H9 (cell line): ENCODE measurements at regions not wholly inside any gene's neighbourhood (a gene's known extent, or its start where the extent isn't known, plus 50 kb on each side); places are given as distances from the start of the nearest gene placed in this dataset.
A peak's percentile ranks its signal among the peaks of the same experiment; 100 is the strongest.

Source experiments
- DNase-seq: peaks from one replicate; pipeline ENCODE4 v3.0.0-alpha.2; 2017
- H2AFZ ChIP-seq: one replicate; pipeline ENCODE4 v1.6.1; 2013; ENCODE audit warnings: mild to moderate bottlenecking, low read length, control low read depth, moderate library complexity
- H2AK5ac ChIP-seq: 2 replicates; pipeline ENCODE4 v1.6.1; 2013; ENCODE audit warnings: low read length, control low read depth, mixed read lengths; ENCODE audit not compliant: insufficient read length
- H2BK120ac ChIP-seq: one replicate; pipeline ENCODE4 v1.6.1; 2013; ENCODE audit warnings: low read depth, mild to moderate bottlenecking, low read length, control low read depth, inconsistent platforms; ENCODE audit not compliant: poor library complexity, severe bottlenecking
- H2BK12ac ChIP-seq: 2 replicates; pipeline ENCODE4 v1.6.1; 2013; ENCODE audit warnings: low read length, control low read depth, mixed read lengths, low read depth; ENCODE audit not compliant: insufficient read length
- H2BK15ac ChIP-seq: 2 replicates; pipeline ENCODE4 v1.6.1; 2013; ENCODE audit warnings: low read depth, low read length, control low read depth
- H2BK20ac ChIP-seq: one replicate; pipeline ENCODE4 v1.6.1; 2013; ENCODE audit warnings: low read depth, mild to moderate bottlenecking, low read length, control low read depth, inconsistent platforms; ENCODE audit not compliant: poor library complexity, severe bottlenecking
- H2BK5ac ChIP-seq: 2 replicates; pipeline ENCODE4 v1.6.1; 2013; ENCODE audit warnings: low read length, control low read depth, mixed read lengths; ENCODE audit not compliant: insufficient read length
- H3K14ac ChIP-seq: 2 replicates; pipeline ENCODE4 v1.6.1; 2013; ENCODE audit warnings: low read length, control low read depth; ENCODE audit not compliant: insufficient read depth
- H3K18ac ChIP-seq: 2 replicates; pipeline ENCODE4 v1.6.1; 2013; ENCODE audit warnings: low read depth, mild to moderate bottlenecking, mixed read lengths, low read length, control low read depth; ENCODE audit not compliant: insufficient read length
- H3K23ac ChIP-seq: 2 replicates; pipeline ENCODE4 v1.6.1; 2013; ENCODE audit warnings: low read length, control low read depth, mixed read lengths, low read depth; ENCODE audit not compliant: insufficient read length
- H3K23me2 ChIP-seq: 2 replicates; pipeline ENCODE4 v1.6.1; 2013; ENCODE audit warnings: low read depth, mild to moderate bottlenecking, mixed read lengths, low read length, control low read depth; ENCODE audit not compliant: insufficient read length, poor library complexity, severe bottlenecking
- H3K27ac ChIP-seq: 2 replicates; pipeline ENCODE4 v1.5.1; 2013; ENCODE audit warnings: low read length, control low read depth, mixed read lengths, low read depth; ENCODE audit not compliant: insufficient read length
- H3K27me3 ChIP-seq: 2 replicates; pipeline ENCODE4 v1.6.1; 2013; ENCODE audit warnings: low read length, control low read depth, inconsistent platforms; ENCODE audit not compliant: insufficient read depth
- H3K4ac ChIP-seq: 2 replicates; pipeline ENCODE4 v1.6.1; 2013; ENCODE audit warnings: low read depth, mild to moderate bottlenecking, control low read depth, inconsistent platforms, low read length, moderate library complexity
- H3K4me1 ChIP-seq: 2 replicates; pipeline ENCODE4 v1.6.1; 2013; ENCODE audit warnings: low read length, control low read depth, inconsistent platforms; ENCODE audit not compliant: insufficient read depth
- H3K4me2 ChIP-seq: 2 replicates; pipeline ENCODE4 v1.6.1; 2013; ENCODE audit warnings: low read length, control low read depth, mixed read lengths; ENCODE audit not compliant: insufficient read length, insufficient read depth
- H3K56ac ChIP-seq: 2 replicates; pipeline ENCODE4 v1.6.1; 2013; ENCODE audit warnings: low read depth, mild to moderate bottlenecking, mixed read lengths, low read length, control low read depth; ENCODE audit not compliant: insufficient read length
- H3K79me1 ChIP-seq: 2 replicates; pipeline ENCODE4 v1.6.1; 2013; ENCODE audit warnings: low read depth, mild to moderate bottlenecking, moderate library complexity, low read length, control low read depth, inconsistent platforms; ENCODE audit not compliant: insufficient read depth, poor library complexity, severe bottlenecking
- H3K79me2 ChIP-seq: 2 replicates; pipeline ENCODE4 v1.6.1; 2013; ENCODE audit warnings: low read length, control low read depth, inconsistent platforms; ENCODE audit not compliant: insufficient read depth
- H3K9ac ChIP-seq: 2 replicates; pipeline ENCODE4 v1.6.1; 2013; ENCODE audit warnings: low read length, control low read depth, mixed read lengths; ENCODE audit not compliant: insufficient read length; ENCODE audit errors: extremely low read depth
- H3K9me3 ChIP-seq: one replicate; pipeline ENCODE4 v1.6.1; 2013; ENCODE audit warnings: low read depth, low read length, inconsistent platforms; ENCODE audit not compliant: control insufficient read depth
- H3T11ph ChIP-seq: one replicate; pipeline ENCODE4 v1.6.1; 2013; ENCODE audit warnings: mild to moderate bottlenecking, low read length, control low read depth, inconsistent platforms
- H4K20me1 ChIP-seq: one replicate; pipeline ENCODE4 v1.6.1; 2013; ENCODE audit not compliant: control insufficient read depth, insufficient read length, insufficient read depth
- H4K5ac ChIP-seq: 2 replicates; pipeline ENCODE4 v1.6.1; 2013; ENCODE audit warnings: low read depth, mild to moderate bottlenecking, mixed read lengths, low read length, control low read depth; ENCODE audit not compliant: insufficient read length
- H4K8ac ChIP-seq: replicated peaks from 2 replicates; pipeline ENCODE4 v1.6.1; 2013; ENCODE audit warnings: low read length, control low read depth, mixed read lengths, low read depth; ENCODE audit not compliant: insufficient read length
- H4K91ac ChIP-seq: 2 replicates; pipeline ENCODE4 v1.6.1; 2013; ENCODE audit warnings: low read depth, mild to moderate bottlenecking, moderate library complexity, mixed read lengths, low read length, control low read depth; ENCODE audit not compliant: insufficient read length
- H3K27ac Mint-ChIP-seq, 3 experiments: 2 replicates in 2 of 3; 3 replicates in 1 of 3; pipeline ENCODE4 v1.8.0; 2020 to 2021; ENCODE audit warnings: mixed read lengths in 3 of 3, mild to moderate bottlenecking in 1 of 3, moderate library complexity in 1 of 3
- H3K27me3 Mint-ChIP-seq: 2 replicates; pipeline ENCODE4 v1.8.0; 2021; ENCODE audit warnings: low read depth, mild to moderate bottlenecking, moderate library complexity, mixed read lengths
- H3K36me3 Mint-ChIP-seq, 3 experiments: 2 replicates in 2 of 3; 3 replicates in 1 of 3; pipeline ENCODE4 v1.8.0; 2020 to 2021; ENCODE audit warnings: low read depth in 3 of 3, mixed read lengths in 3 of 3; ENCODE audit not compliant: insufficient read depth in 1 of 3
- H3K4me1 Mint-ChIP-seq, 2 experiments: 2 replicates each; pipeline ENCODE4 v1.8.0; 2020; ENCODE audit warnings: mixed read lengths in 2 of 2
- H3K4me3 Mint-ChIP-seq, 2 experiments: 2 replicates in 1 of 2; 3 replicates in 1 of 2; pipeline ENCODE4 v1.8.0; 2020 to 2021; ENCODE audit warnings: mild to moderate bottlenecking in 2 of 2, mixed read lengths in 2 of 2, moderate library complexity in 1 of 2
- H3K9me3 Mint-ChIP-seq, 2 experiments: 2 replicates in 1 of 2; 3 replicates in 1 of 2; pipeline ENCODE4 v1.8.0; 2020; ENCODE audit warnings: mild to moderate bottlenecking in 2 of 2, mixed read lengths in 2 of 2, moderate library complexity in 1 of 2
- CTCF ChIP-seq: fragments of 200-600 bp; sonication (generic); conservative IDR thresholded peaks from 3 replicates; pipeline ENCODE4 v1.8.0; 2021; ENCODE audit warnings: antibody characterized with exemption, mild to moderate bottlenecking
- WGBS: extraction: QIAGEN DNeasy Blood & Tissue Kit; methylation state at CpG from one replicate; pipeline ENCODE4 v1.1.7; 2013; ENCODE audit warnings: missing lambda C conversion rate, low lambda C conversion rate, mixed read lengths; ENCODE audit not compliant: insufficient read length; ENCODE audit errors: extremely low coverage; 5-methylcytosine and 5-hydroxymethylcytosine counted together

GRCh38 chr14:27026097-27026496 lies 428.3 kb upstream of the NOVA1 start:
- Histone ChIP-seq H3K14ac (no peak overlapping the region), H3K56ac (no peak overlapping the region), H3K4me1 (no peaks in the 10 kb centered on the region), H4K8ac (no peak overlapping the region), H3K27me3 (no peaks in the 10 kb centered on the region), H3K27ac (no peak overlapping the region), H3K4me2 (no peak overlapping the region), H3K9me3 (no peaks in the 10 kb centered on the region), H2BK20ac (no peak overlapping the region), H2BK15ac (no peak overlapping the region), H3K18ac (no peak overlapping the region), H3K4ac (no peak overlapping the region), H2AFZ (peak overlapping the region; percentile 36), H3K23me2 (no peaks in the 10 kb centered on the region), H3K79me1 (no peaks in the 10 kb centered on the region), H2BK5ac (no peak overlapping the region), H3K23ac (no peak overlapping the region), H2BK120ac (no peak overlapping the region), H3T11ph (no peak overlapping the region), H4K20me1 (no peaks in the 10 kb centered on the region), H2AK5ac (no peak overlapping the region), H4K5ac (no peak overlapping the region), H2BK12ac (no peak overlapping the region), H3K9ac (no peak overlapping the region), H4K91ac (no peak overlapping the region), H3K79me2 (no peaks in the 10 kb centered on the region)
- no peaks in the 10 kb centered on the region for H3K4me1 Mint-ChIP-seq
- no peaks in the 10 kb centered on the region for H3K27me3 Mint-ChIP-seq
- no peak for TF ChIP-seq CTCF
- no peak for DNase-seq
- H3K9me3 Mint-ChIP-seq: no peaks in the 10 kb centered on the region
- H3K36me3 Mint-ChIP-seq: no peaks in the 10 kb centered on the region
- 0 out of 7 replicates have a peak overlapping the region, but pooled peaks of 1 of the 3 experiments have one; percentile 63 for H3K27ac Mint-ChIP-seq
- WGBS: no CpG with 5 or more reads among the region's 3 CpGs
- H3K4me3 Mint-ChIP-seq: no peak overlapping the region
